ENCODE measurements at regions not wholly inside any gene's neighbourhood (a gene's known extent, or its start where the extent isn't known, plus 50 kb on each side); places are given as distances from the start of the nearest gene placed in this dataset.

GRCh38 chr1:221806236-221806635 is 64.3 kb upstream of the DUSP10 start:
- no peak overlapping the region for H3K4me3 ChIP-seq
- intact Hi-C loops (cut with DNase I; ENCODE audit: low total_unique reads) = no loop called here

GRCh38 chr1:221805121-221805520 is 63.2 kb upstream of the DUSP10 start:
- H3K4me1 ChIP-seq = peaks cover 5 to 25% (median 11%) of the 10 kb centered on the region in 6 donors
- TF ChIP-seq POLR2AphosphoS5 (IDR thresholded peaks at IDR 0.05) = no peak
- intact Hi-C loops (cut with DNase I; ENCODE audit: low total_unique reads) = no loop called here
- 88 to 97% (median 90%) methylated on average over 1 of the region's 1 CpG for WGBS, 5 donors
- H3K4me3 ChIP-seq = no peak overlapping the region
- H3K9me3 ChIP-seq = peaks cover 0 to 3% (median under 1%) of the 10 kb centered on the region in 8 donors
- no peaks in the 10 kb centered on the region for H3K27me3 ChIP-seq (replicated peaks in 1 of 7)
- H3K27ac ChIP-seq = no peak overlapping the region
- no peak for DNase-seq
- no peaks in the 10 kb centered on the region for H3K36me3 ChIP-seq

More at GRCh38 chr1:221806236-221806635, 64.3 kb upstream of the DUSP10 start:
- Histone ChIP-seq H3K27ac (no peak overlapping the region), H3K27me3 (replicated peaks in 1 of 7) (no peaks in the 10 kb centered on the region), H3K9me3 (no peaks in the 10 kb centered on the region), H3K36me3 (no peaks in the 10 kb centered on the region), H3K4me1 (peaks cover 5 to 28% (median 11%) of the 10 kb centered on the region in 6 donors)
- TF ChIP-seq POLR2A (IDR thresholded peaks at IDR 0.05) (no peak), POLR2AphosphoS5 (IDR thresholded peaks at IDR 0.05) (no peak), CTCF (IDR thresholded peaks at IDR 0.05 in 8 of 11, conservative IDR thresholded peaks at IDR 0.05 in 3 of 11) (no peak)
- WGBS, 5 donors = 84 to 96% (median 93%) methylated on average over 1 of the region's 1 CpG
- no peak for DNase-seq

GRCh38 chr1:221804303-221804702 is 62.4 kb upstream of the DUSP10 start:
- TF ChIP-seq CTCF (IDR thresholded peaks at IDR 0.05 in 8 of 11, conservative IDR thresholded peaks at IDR 0.05 in 3 of 11) = no peak
- no peak for TF ChIP-seq POLR2A (IDR thresholded peaks at IDR 0.05)
- TF ChIP-seq POLR2AphosphoS5 (IDR thresholded peaks at IDR 0.05) = no peak
- peaks cover 0 to 11% (median 8%) of the 10 kb centered on the region in 8 donors for H3K9me3 ChIP-seq
- DNase-seq = no peak
- no peaks in the 10 kb centered on the region for H3K27me3 ChIP-seq (replicated peaks in 1 of 7)
- intact Hi-C loops (cut with DNase I; ENCODE audit: low total_unique reads) = no loop called here
- H3K4me1 ChIP-seq = peaks cover 0 to 19% (median 5%) of the 10 kb centered on the region in 6 donors
- 62 to 96% (median 88%) methylated on average over 3 of the region's 3 CpGs for WGBS, 5 donors
- H3K36me3 ChIP-seq = no peaks in the 10 kb centered on the region
- H3K4me3 ChIP-seq = no peak overlapping the region
- no peak overlapping the region for H3K27ac ChIP-seq

- Histone ChIP-seq H3K4me3 (no peak overlapping the region), H3K4me1 (peaks cover 0 to 5% (median 0%) of the 10 kb centered on the region in 6 donors), H3K36me3 (no peaks in the 10 kb centered on the region), H3K27me3 (replicated peaks in 1 of 7) (no peaks in the 10 kb centered on the region), H3K27ac (no peak overlapping the region), H3K9me3 (peaks cover 0 to 13% (median 8%) of the 10 kb centered on the region in 8 donors)
- TF ChIP-seq CTCF (IDR thresholded peaks at IDR 0.05 in 8 of 11, conservative IDR thresholded peaks at IDR 0.05 in 3 of 11) (no peak), POLR2AphosphoS5 (IDR thresholded peaks at IDR 0.05) (no peak), POLR2A (IDR thresholded peaks at IDR 0.05) (no peak)
- DNase-seq = no peak
- WGBS, 5 donors = 85 to 97% (median 93%) methylated on average over 1 of the region's 1 CpG
- intact Hi-C loops (cut with DNase I; ENCODE audit: low total_unique reads) = no loop called here
Measured at GRCh38 chr1:221801773-221802516, 60.1 kb upstream of the DUSP10 start.
